WTC11 (cell line): ENCODE measurements at regions not wholly inside any gene's neighbourhood (a gene's known extent, or its start where the extent isn't known, plus 50 kb on each side); places are given as distances from the start of the nearest gene placed in this dataset.

Experiments used
- ATAC-seq: fragments of 200-7000 bp; cut with Tn5 transposase; 2 replicates; pipeline ENCODE4 v1.10.0; 2021; ENCODE audit warnings: mild to moderate bottlenecking, moderate library complexity
- CTCF ChIA-PET: fragments of 300-600 bp; sonication (Branson Sonifier 250); formaldehyde crosslinking; loops from one replicate; lab custom pipeline; 2021; ENCODE audit warnings: antibody characterized with exemption; lab: Charles Lee
- POLR2A ChIA-PET: fragments of 350-600 bp; sonication (Branson Sonifier 250); formaldehyde crosslinking; loops from one replicate; lab custom pipeline; 2021; ENCODE audit warnings: antibody characterized with exemption; lab: Charles Lee
- DNase-seq: peaks from one replicate; pipeline ENCODE4 v3.0.0; 2021; ENCODE audit warnings: low spot score
- H3K27ac Mint-ChIP-seq: 2 replicates; pipeline ENCODE4 v1.8.0; 2021; ENCODE audit warnings: mixed read lengths
- H3K27me3 Mint-ChIP-seq: 2 replicates; pipeline ENCODE4 v1.8.0; 2021; ENCODE audit warnings: low read depth, mild to moderate bottlenecking, moderate library complexity, mixed read lengths
- H3K36me3 Mint-ChIP-seq: 2 replicates; pipeline ENCODE4 v1.8.0; 2021; ENCODE audit warnings: mixed read lengths
- H3K4me1 Mint-ChIP-seq: 2 replicates; pipeline ENCODE4 v1.8.0; 2022; ENCODE audit warnings: mixed read lengths
- H3K4me3 Mint-ChIP-seq: 2 replicates; pipeline ENCODE4 v1.8.0; 2021; ENCODE audit warnings: mild to moderate bottlenecking, moderate library complexity, mixed read lengths
- H3K9me3 Mint-ChIP-seq: 2 replicates; pipeline ENCODE4 v1.8.0; 2021; ENCODE audit warnings: mixed read lengths
- ATF1 ChIP-seq: sonication (generic); formaldehyde crosslinking; IDR thresholded peaks from 2 replicates; pipeline ENCODE4 v1.8.1; 2023; ENCODE audit warnings: mild to moderate bottlenecking, moderate library complexity, missing genetic modification reagents
- ATF3 ChIP-seq: sonication (generic); formaldehyde crosslinking; conservative IDR thresholded peaks from 2 replicates; pipeline ENCODE4 v1.8.1; 2022; ENCODE audit warnings: mild to moderate bottlenecking, missing genetic modification reagents
- ATF6 ChIP-seq: sonication (generic); formaldehyde crosslinking; IDR thresholded peaks from 2 replicates; pipeline ENCODE4 v1.8.1; 2023; ENCODE audit warnings: mild to moderate bottlenecking, missing genetic modification reagents
- CBFB ChIP-seq: sonication (generic); formaldehyde crosslinking; IDR thresholded peaks from 2 replicates; pipeline ENCODE4 v1.8.1; 2022; ENCODE audit warnings: mild to moderate bottlenecking, low read depth, missing genetic modification reagents
- CTCF ChIP-seq: fragments of 200-600 bp; IDR thresholded peaks from 2 replicates; pipeline ENCODE4 v1.8.0; 2022; ENCODE audit warnings: antibody characterized with exemption
- E2F4 ChIP-seq: sonication (generic); formaldehyde crosslinking; IDR thresholded peaks from 2 replicates; pipeline ENCODE4 v1.8.1; 2022; ENCODE audit warnings: low read depth, mild to moderate bottlenecking, moderate library complexity, missing genetic modification reagents, borderline replicate concordance
- ELF4 ChIP-seq: sonication (generic); formaldehyde crosslinking; IDR thresholded peaks from 2 replicates; pipeline ENCODE4 v1.8.1; 2022; ENCODE audit warnings: low read depth, mild to moderate bottlenecking, moderate library complexity, missing genetic modification reagents
- ETV6 ChIP-seq: sonication (generic); formaldehyde crosslinking; IDR thresholded peaks from 2 replicates; pipeline ENCODE4 v1.8.1; 2022; ENCODE audit warnings: mild to moderate bottlenecking, missing genetic modification reagents
- FOXP1 ChIP-seq: sonication (generic); formaldehyde crosslinking; IDR thresholded peaks from 2 replicates; pipeline ENCODE4 v1.8.0; 2022; ENCODE audit warnings: missing genetic modification reagents, mild to moderate bottlenecking, moderate library complexity, borderline replicate concordance
- GTF2I ChIP-seq: fragments of 250-450 bp; sonication (Bioruptor Pico); conservative IDR thresholded peaks from 2 replicates; pipeline ENCODE4 v1.4.0; 2021; ENCODE audit warnings: mild to moderate bottlenecking
- MAX ChIP-seq: sonication (generic); formaldehyde crosslinking; IDR thresholded peaks from 2 replicates; pipeline ENCODE4 v1.8.0; 2022; ENCODE audit warnings: mild to moderate bottlenecking, missing genetic modification reagents
- MXD4 ChIP-seq: fragments of 250-450 bp; sonication (Bioruptor Pico); IDR thresholded peaks from 2 replicates; pipeline ENCODE4 v1.8.0; 2021; ENCODE audit warnings: mild to moderate bottlenecking, moderate library complexity, borderline replicate concordance
- NFATC4 ChIP-seq: fragments of 250-450 bp; sonication (Bioruptor Pico); IDR thresholded peaks from 2 replicates; pipeline ENCODE4 v1.9.0; 2021; ENCODE audit warnings: mild to moderate bottlenecking
- NFYB ChIP-seq: sonication (generic); formaldehyde crosslinking; conservative IDR thresholded peaks from 2 replicates; pipeline ENCODE4 v1.8.0; 2022; ENCODE audit warnings: low read depth, missing genetic modification reagents
- NR2C2 ChIP-seq: sonication (generic); formaldehyde crosslinking; IDR thresholded peaks from 2 replicates; pipeline ENCODE4 v1.8.0; 2022; ENCODE audit warnings: mild to moderate bottlenecking, missing genetic modification reagents
- OVOL2 ChIP-seq: fragments of 250-450 bp; sonication (Bioruptor Pico); IDR thresholded peaks from 2 replicates; pipeline ENCODE4 v1.9.0; 2021; ENCODE audit warnings: mild to moderate bottlenecking, borderline replicate concordance
- PRRX2 ChIP-seq: fragments of 250-450 bp; sonication (Bioruptor Pico); IDR thresholded peaks from 2 replicates; pipeline ENCODE4 v1.8.0; 2021; ENCODE audit warnings: mild to moderate bottlenecking
- RORB ChIP-seq: fragments of 250-450 bp; sonication (Bioruptor Pico); IDR thresholded peaks from 2 replicates; pipeline ENCODE4 v1.9.0; 2021; ENCODE audit warnings: mild to moderate bottlenecking
- SMAD4 ChIP-seq: sonication (generic); formaldehyde crosslinking; IDR thresholded peaks from 2 replicates; pipeline ENCODE4 v1.8.0; 2022; ENCODE audit warnings: mild to moderate bottlenecking, missing genetic modification reagents
- SOX15 ChIP-seq: fragments of 250-450 bp; sonication (Bioruptor Pico); IDR thresholded peaks from 2 replicates; pipeline ENCODE4 v1.9.0; 2021; ENCODE audit warnings: mild to moderate bottlenecking
- SP1 ChIP-seq: sonication (generic); formaldehyde crosslinking; conservative IDR thresholded peaks from 2 replicates; pipeline ENCODE4 v1.8.1; 2022; ENCODE audit warnings: missing genetic modification reagents
- USF2 ChIP-seq: sonication (generic); formaldehyde crosslinking; IDR thresholded peaks from 2 replicates; pipeline ENCODE4 v1.8.1; 2023; ENCODE audit warnings: mild to moderate bottlenecking, missing genetic modification reagents, moderate library complexity
- ZNF317 ChIP-seq: sonication (generic); formaldehyde crosslinking; IDR thresholded peaks from 2 replicates; pipeline ENCODE4 v1.8.1; 2023; ENCODE audit warnings: low read depth, mild to moderate bottlenecking, moderate library complexity, missing genetic modification reagents, borderline replicate concordance
- ZNF416 ChIP-seq: fragments of 250-450 bp; sonication (Bioruptor Pico); IDR thresholded peaks from 2 replicates; pipeline ENCODE4 v1.9.0; 2021; ENCODE audit warnings: mild to moderate bottlenecking, inconsistent platforms
- ZNF425 ChIP-seq: fragments of 250-450 bp; sonication (Bioruptor Pico); conservative IDR thresholded peaks from 2 replicates; pipeline ENCODE4 v1.9.0; 2021; ENCODE audit warnings: mild to moderate bottlenecking

- no peaks in the 10 kb centered on the region for H3K9me3 Mint-ChIP-seq
- H3K27me3 Mint-ChIP-seq, result no peaks in the 10 kb centered on the region
- no peak for DNase-seq
- no peaks in the 10 kb centered on the region for H3K4me1 Mint-ChIP-seq
- H3K27ac Mint-ChIP-seq, result no peak overlapping the region
- no peak overlapping the region for H3K4me3 Mint-ChIP-seq
- ATAC-seq, result no peak
- POLR2A ChIA-PET, result no interaction called here
- no peaks in the 10 kb centered on the region for H3K36me3 Mint-ChIP-seq
- CTCF ChIA-PET, result no interaction called here
- TF ChIP-seq NR2C2, result no peak
- TF ChIP-seq MAX (CRISPR knock-in tag), result no peak
- TF ChIP-seq SOX15, result no peak
- TF ChIP-seq CTCF, result no peak
- TF ChIP-seq GTF2I (CRISPR knock-in tag), result no peak
- no peak for TF ChIP-seq ETV6
- no peak for TF ChIP-seq SP1
- no peak for TF ChIP-seq RORB (CRISPR knock-in tag)
Measured at GRCh38 chr13:71327266-71327665, 539.7 kb downstream of the DACH1 start.

GRCh38 chr13:71325556-71325955 lies 541.4 kb downstream of the DACH1 start:
- ATAC-seq, result no peak
- DNase-seq, result no peak
- Mint-ChIP-seq H3K9me3 (no peaks in the 10 kb centered on the region), H3K4me3 (no peak overlapping the region), H3K4me1 (no peaks in the 10 kb centered on the region), H3K27ac (no peak overlapping the region), H3K36me3 (no peaks in the 10 kb centered on the region), H3K27me3 (no peaks in the 10 kb centered on the region)
- ChIA-PET CTCF (no interaction called here), POLR2A (no interaction called here)
- TF ChIP-seq ZNF416 (CRISPR knock-in tag) (no peak), NFATC4 (CRISPR knock-in tag) (no peak), MXD4 (CRISPR knock-in tag) (no peak), FOXP1 (CRISPR knock-in tag) (no peak), SMAD4 (CRISPR knock-in tag) (no peak), USF2 (CRISPR knock-in tag) (no peak), ZNF317 (no peak), ELF4 (CRISPR knock-in tag) (no peak), PRRX2 (CRISPR knock-in tag) (no peak), ATF1 (CRISPR knock-in tag) (no peak), E2F4 (CRISPR knock-in tag) (no peak), ATF6 (CRISPR knock-in tag) (no peak), CBFB (no peak), OVOL2 (no peak), NFYB (CRISPR knock-in tag) (no peak), ATF3 (CRISPR knock-in tag) (no peak), ZNF425 (no peak)
